Vagina (tissue), 2 donors: ENCODE measurements at regions not wholly inside any gene's neighbourhood (a gene's known extent, or its start where the extent isn't known, plus 50 kb on each side); places are given as distances from the start of the nearest gene placed in this dataset.

ENCODE experiments used
- DNase-seq, 2 donors: peaks; one replicate each; pipeline ENCODE4 v3.0.0-alpha.2; 2017; ENCODE audit errors: extremely low spot score in 2 of 2
- H3K27ac ChIP-seq: fragments of 200-600 bp; sonication (generic); one replicate; pipeline ENCODE4 v1.5.1; 2019
- H3K27me3 ChIP-seq: fragments of 200-600 bp; sonication (generic); one replicate; pipeline ENCODE4 v1.5.1; 2019
- H3K36me3 ChIP-seq, 2 donors: fragments of 200-600 bp; sonication (generic); one replicate each; pipeline ENCODE4 v1.5.1; 2017 to 2019
- H3K4me1 ChIP-seq: fragments of 200-600 bp; sonication (generic); one replicate; pipeline ENCODE4 v1.5.1; 2019
- H3K4me3 ChIP-seq, 2 donors: fragments of 200-600 bp; sonication (generic); 1 replicate in 1 of 2; 2 replicates in 1 of 2; pipeline ENCODE4 v1.5.1; 2016 to 2019
- H3K9me3 ChIP-seq: fragments of 200-600 bp; sonication (generic); one replicate; pipeline ENCODE4 v1.5.1; 2019
- POLR2A ChIP-seq, 2 donors: fragments of 450-650 bp; IDR thresholded peaks; one replicate each; pipeline ENCODE4 v1.6.1; 2017; ENCODE audit warnings: antibody characterized with exemption in 2 of 2, mild to moderate bottlenecking in 2 of 2, moderate library complexity in 2 of 2
- POLR2AphosphoS5 ChIP-seq, 2 donors: sonication (generic); formaldehyde crosslinking; IDR thresholded peaks; one replicate each; pipeline ENCODE4 v1.9.0; 2017; ENCODE audit warnings: antibody characterized with exemption in 2 of 2, mild to moderate bottlenecking in 2 of 2, low read depth in 1 of 2; ENCODE audit not compliant: insufficient read depth in 1 of 2
- intact Hi-C: fragments of 100-400 bp; cut with DNase I; formaldehyde crosslinking; loops from one replicate; pipeline ENCODE4 v1.15.1; 2023
- TF ChIP-seq, protein P1 (sequence below), 3 experiments: fragments of 450-650 bp in 2 of 3; fragments of 200-600 bp in 1 of 3; sonication (generic) in 1 of 3; IDR thresholded peaks; one replicate each; pipeline ENCODE4 v1.5.1; 2017 to 2019; ENCODE audit warnings: antibody characterized with exemption in 3 of 3, mild to moderate bottlenecking in 2 of 3, moderate library complexity in 2 of 3

DNA sequence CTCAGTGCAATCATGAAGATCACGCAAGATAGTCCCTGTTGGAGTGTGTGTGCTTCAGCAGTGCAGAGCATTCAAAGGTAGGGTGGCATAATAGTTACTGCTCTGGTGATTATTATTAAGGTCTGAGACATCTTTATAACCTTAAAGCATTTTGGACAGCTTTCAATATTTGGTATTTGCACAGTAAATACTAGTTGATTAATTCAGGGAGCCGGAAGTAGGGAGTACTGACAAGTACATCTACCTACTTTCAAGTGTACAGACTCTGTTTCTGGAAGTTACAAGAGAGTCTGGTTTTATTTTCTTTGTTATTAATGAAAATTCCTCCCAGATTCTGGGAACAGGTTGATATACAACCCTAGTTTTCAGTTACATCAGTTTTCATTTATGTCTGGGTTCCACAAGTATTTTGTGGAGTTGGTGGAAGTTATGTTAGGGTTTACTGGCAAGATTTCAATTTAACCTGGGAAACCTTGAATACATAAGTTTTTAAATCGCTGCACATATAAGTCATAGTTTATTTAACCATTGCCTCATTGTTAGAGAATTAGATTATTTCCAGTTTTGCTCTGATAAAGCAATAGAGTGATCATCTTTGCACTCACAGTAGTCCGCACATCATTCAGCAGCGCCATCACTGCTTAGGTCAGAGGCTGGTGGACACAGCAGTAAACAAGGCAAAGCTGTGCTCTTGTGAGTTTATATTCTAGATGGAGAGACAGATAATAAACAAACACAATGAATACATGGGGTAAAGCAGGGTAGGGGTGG is 366.6 kb downstream of the REEP3 start:
- Histone ChIP-seq H3K27me3 (no peaks in the 10 kb centered on the region), H3K36me3 (no peaks in the 10 kb centered on the region), H3K27ac (no peak overlapping the region), H3K9me3 (no peaks in the 10 kb centered on the region), H3K4me3 (no peak overlapping the region), H3K4me1 (no peaks in the 10 kb centered on the region)
- no peak for DNase-seq
- intact Hi-C loops, result no loop called here
- no peak for TF ChIP-seq POLR2AphosphoS5 (IDR thresholded peaks at IDR 0.05; ENCODE audit: insufficient read depth in 1 of 2, low read depth in 1 of 2)
- TF ChIP-seq POLR2A (IDR thresholded peaks at IDR 0.05), result no peak
- TF ChIP-seq, protein P1, sequence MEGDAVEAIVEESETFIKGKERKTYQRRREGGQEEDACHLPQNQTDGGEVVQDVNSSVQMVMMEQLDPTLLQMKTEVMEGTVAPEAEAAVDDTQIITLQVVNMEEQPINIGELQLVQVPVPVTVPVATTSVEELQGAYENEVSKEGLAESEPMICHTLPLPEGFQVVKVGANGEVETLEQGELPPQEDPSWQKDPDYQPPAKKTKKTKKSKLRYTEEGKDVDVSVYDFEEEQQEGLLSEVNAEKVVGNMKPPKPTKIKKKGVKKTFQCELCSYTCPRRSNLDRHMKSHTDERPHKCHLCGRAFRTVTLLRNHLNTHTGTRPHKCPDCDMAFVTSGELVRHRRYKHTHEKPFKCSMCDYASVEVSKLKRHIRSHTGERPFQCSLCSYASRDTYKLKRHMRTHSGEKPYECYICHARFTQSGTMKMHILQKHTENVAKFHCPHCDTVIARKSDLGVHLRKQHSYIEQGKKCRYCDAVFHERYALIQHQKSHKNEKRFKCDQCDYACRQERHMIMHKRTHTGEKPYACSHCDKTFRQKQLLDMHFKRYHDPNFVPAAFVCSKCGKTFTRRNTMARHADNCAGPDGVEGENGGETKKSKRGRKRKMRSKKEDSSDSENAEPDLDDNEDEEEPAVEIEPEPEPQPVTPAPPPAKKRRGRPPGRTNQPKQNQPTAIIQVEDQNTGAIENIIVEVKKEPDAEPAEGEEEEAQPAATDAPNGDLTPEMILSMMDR (IDR thresholded peaks at IDR 0.05), result no peak

GRCh38 chr10:63889803-63890202 is 368.6 kb downstream of the REEP3 start:
- no peak overlapping the region for H3K4me3 ChIP-seq
- no peak overlapping the region for H3K27ac ChIP-seq
- DNase-seq, result no peak
- intact Hi-C loops, result no loop called here
- H3K27me3 ChIP-seq, result no peaks in the 10 kb centered on the region
- no peaks in the 10 kb centered on the region for H3K9me3 ChIP-seq
- TF ChIP-seq POLR2AphosphoS5 (IDR thresholded peaks at IDR 0.05; ENCODE audit: insufficient read depth in 1 of 2, low read depth in 1 of 2) (no peak), POLR2A (IDR thresholded peaks at IDR 0.05) (no peak)
- TF ChIP-seq, protein P1 (IDR thresholded peaks at IDR 0.05), result no peak
- H3K36me3 ChIP-seq, result no peaks in the 10 kb centered on the region
- H3K4me1 ChIP-seq, result no peaks in the 10 kb centered on the region

GRCh38 chr10:63896992-63897391 is 375.8 kb downstream of the REEP3 start:
- intact Hi-C loops, result no loop called here
- Histone ChIP-seq H3K27me3 (no peaks in the 10 kb centered on the region), H3K36me3 (no peaks in the 10 kb centered on the region), H3K4me1 (no peaks in the 10 kb centered on the region), H3K4me3 (no peak overlapping the region), H3K27ac (no peak overlapping the region), H3K9me3 (no peaks in the 10 kb centered on the region)
- DNase-seq, result no peak
- TF ChIP-seq, protein P1 (IDR thresholded peaks at IDR 0.05), result no peak
- no peak for TF ChIP-seq POLR2A (IDR thresholded peaks at IDR 0.05)
- no peak for TF ChIP-seq POLR2AphosphoS5 (IDR thresholded peaks at IDR 0.05; ENCODE audit: insufficient read depth in 1 of 2, low read depth in 1 of 2)

DNA sequence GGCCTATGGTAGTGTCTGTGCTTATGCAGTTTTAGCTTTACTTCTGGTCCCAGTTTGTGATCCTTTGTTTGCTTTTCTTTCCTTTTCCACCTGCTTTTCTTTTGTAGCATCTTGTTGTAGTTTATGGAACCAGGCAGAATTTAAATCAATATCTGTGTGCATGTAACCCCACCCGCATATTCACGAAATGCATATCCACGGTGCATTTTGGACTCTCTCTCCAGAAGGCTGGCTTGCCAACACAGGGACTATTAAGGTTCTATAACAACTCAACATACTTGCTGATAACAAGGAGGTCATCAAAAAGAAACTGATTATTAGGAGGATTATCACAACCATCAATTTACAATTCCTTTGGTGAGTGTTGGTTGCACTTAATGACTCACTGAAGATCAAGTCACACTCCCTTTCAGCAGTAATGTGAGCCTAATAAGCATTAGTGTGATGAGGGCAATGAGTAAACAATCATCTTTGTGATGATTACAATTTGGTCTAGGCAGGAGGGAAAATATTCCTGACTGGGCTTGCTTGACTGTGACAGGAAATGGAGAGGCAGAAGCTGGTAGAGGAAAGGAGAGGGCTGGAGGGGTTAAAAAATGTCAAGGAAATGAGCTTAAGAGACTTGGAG is 378.6 kb downstream of the REEP3 start:
- no peak for DNase-seq
- H3K9me3 ChIP-seq, result no peaks in the 10 kb centered on the region
- H3K27me3 ChIP-seq, result no peaks in the 10 kb centered on the region
- TF ChIP-seq POLR2AphosphoS5 (IDR thresholded peaks at IDR 0.05; ENCODE audit: insufficient read depth in 1 of 2, low read depth in 1 of 2) (no peak), POLR2A (IDR thresholded peaks at IDR 0.05) (no peak)
- TF ChIP-seq, protein P1 (IDR thresholded peaks at IDR 0.05), result no peak
- H3K36me3 ChIP-seq, result no peaks in the 10 kb centered on the region
- no peaks in the 10 kb centered on the region for H3K4me1 ChIP-seq
- intact Hi-C loops, result no loop called here
- H3K4me3 ChIP-seq, result no peak overlapping the region
- H3K27ac ChIP-seq, result no peak overlapping the region

DNA sequence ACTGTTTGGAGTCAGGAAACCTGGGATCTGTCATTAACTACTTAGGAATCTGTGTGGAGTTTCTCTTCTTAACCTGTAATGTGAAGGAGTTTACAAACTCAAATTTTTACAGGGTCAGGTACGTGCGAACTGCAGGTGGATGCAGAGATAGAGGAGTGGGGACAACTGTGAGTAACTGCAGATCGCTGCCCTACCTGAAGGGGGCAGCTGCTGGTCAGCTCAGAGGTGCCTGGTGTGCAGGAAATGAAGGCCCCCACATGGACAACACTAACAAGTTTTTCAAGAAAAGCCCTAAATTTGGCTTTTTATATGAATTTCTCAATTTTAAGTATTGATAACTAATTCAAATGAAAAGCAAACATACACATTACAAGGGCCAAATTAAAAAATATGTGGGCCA is 380.0 kb downstream of the REEP3 start:
- Histone ChIP-seq H3K36me3 (no peaks in the 10 kb centered on the region), H3K27ac (no peak overlapping the region), H3K4me1 (no peaks in the 10 kb centered on the region), H3K27me3 (no peaks in the 10 kb centered on the region), H3K9me3 (no peaks in the 10 kb centered on the region), H3K4me3 (no peak overlapping the region)
- no peak for DNase-seq
- intact Hi-C loops, result no loop called here
- TF ChIP-seq POLR2AphosphoS5 (IDR thresholded peaks at IDR 0.05; ENCODE audit: insufficient read depth in 1 of 2, low read depth in 1 of 2), result no peak
- TF ChIP-seq, protein P1 (IDR thresholded peaks at IDR 0.05), result no peak
- TF ChIP-seq POLR2A (IDR thresholded peaks at IDR 0.05), result no peak
